PC-3 (cell line): ENCODE measurements at regions not wholly inside any gene's neighbourhood (a gene's known extent, or its start where the extent isn't known, plus 50 kb on each side); places are given as distances from the start of the nearest gene placed in this dataset.

Experiments used
- ATAC-seq: fragments of 200-7000 bp; cut with Tn5 transposase; 2 replicates; pipeline ENCODE4 v1.9.1; 2020; ENCODE audit warnings: mild to moderate bottlenecking, moderate library complexity
- BruUV-seq: library from RNA; stranded (reverse); fragments of 400-500 nt; replicated peaks from 2 replicates; lab custom pipeline; 2021; lab: Mats Ljungman, UMichigan
- CTCF ChIA-PET: fragments of 300-600 bp; sonication (Branson Sonifier 250); formaldehyde crosslinking; loops from one replicate; lab custom pipeline; 2022; ENCODE audit warnings: antibody characterized with exemption; lab: Charles Lee
- POLR2A ChIA-PET: fragments of 300-600 bp; sonication (Branson Sonifier 250); formaldehyde crosslinking; loops from one replicate; lab custom pipeline; 2022; ENCODE audit warnings: antibody characterized with exemption; ENCODE audit not compliant: unreplicated experiment; lab: Charles Lee
- DNase-seq: peaks from one replicate; pipeline ENCODE4 v3.0.0-alpha.2; 2015
- H2AFZ ChIP-seq: fragments of 300-600 bp; sonication (generic); 2 replicates; pipeline ENCODE4 v1.6.0; 2016; ENCODE audit warnings: antibody characterized with exemption, low read length
- H3F3A ChIP-seq: fragments of 300-600 bp; sonication (generic); one replicate; pipeline ENCODE4 v1.6.0; 2017; ENCODE audit warnings: antibody characterized with exemption, low read length, control low read depth, mild to moderate bottlenecking; ENCODE audit not compliant: unreplicated experiment
- H3K27ac ChIP-seq: fragments of 300-600 bp; sonication (generic); 2 replicates; pipeline ENCODE4 v1.5.1; 2016; ENCODE audit warnings: mild to moderate bottlenecking, low read length
- H3K27me3 ChIP-seq: fragments of 300-600 bp; sonication (generic); 2 replicates; pipeline ENCODE4 v1.6.1; 2016; ENCODE audit warnings: low read length, mixed read lengths
- H3K36me3 ChIP-seq: fragments of 300-600 bp; sonication (generic); 2 replicates; pipeline ENCODE4 v1.6.1; 2016; ENCODE audit warnings: low read depth, mixed run types, low read length, mixed read lengths
- H3K4me1 ChIP-seq: fragments of 300-600 bp; sonication (generic); 2 replicates; pipeline ENCODE4 v1.5.1; 2016; ENCODE audit warnings: low read length; ENCODE audit not compliant: insufficient read depth
- H3K4me2 ChIP-seq: fragments of 300-600 bp; sonication (generic); 2 replicates; pipeline ENCODE4 v1.6.0; 2016; ENCODE audit warnings: low read length
- H3K4me3 ChIP-seq: fragments of 300-600 bp; sonication (generic); 2 replicates; pipeline ENCODE4 v1.5.1; 2016; ENCODE audit warnings: mild to moderate bottlenecking, low read length, mixed read lengths
- H3K79me2 ChIP-seq: fragments of 300-600 bp; sonication (generic); 2 replicates; pipeline ENCODE4 v1.6.1; 2017; ENCODE audit warnings: low read length, mixed read lengths
- H3K9ac ChIP-seq: fragments of 300-600 bp; sonication (generic); 2 replicates; pipeline ENCODE4 v1.6.0; 2016; ENCODE audit warnings: mild to moderate bottlenecking, low read length
- H3K9me2 ChIP-seq: fragments of 300-600 bp; sonication (generic); replicated peaks from 2 replicates; pipeline ENCODE4 v1.6.1; 2016; ENCODE audit warnings: mixed run types, low read length, mixed read lengths
- H3K9me3 ChIP-seq: fragments of 300-600 bp; sonication (generic); 2 replicates; pipeline ENCODE4 v1.6.1; 2016; ENCODE audit warnings: low read length, mixed read lengths
- H4K20me1 ChIP-seq: fragments of 300-600 bp; sonication (generic); 2 replicates; pipeline ENCODE4 v1.6.1; 2016; ENCODE audit warnings: low read length, mixed read lengths
- CTCF ChIP-seq: fragments of 300-600 bp; sonication (generic); conservative IDR thresholded peaks from 2 replicates; pipeline ENCODE4 v1.5.1; 2017; ENCODE audit warnings: antibody characterized with exemption, low read depth, mild to moderate bottlenecking, low read length
- EZH2 ChIP-seq: fragments of 300-600 bp; sonication (generic); IDR thresholded peaks from one replicate; pipeline ENCODE4 v1.6.1; 2017; ENCODE audit warnings: antibody characterized with exemption, mild to moderate bottlenecking, low read length; ENCODE audit not compliant: unreplicated experiment
- EZH2phosphoT487 ChIP-seq: fragments of 300-600 bp; sonication (generic); IDR thresholded peaks from 2 replicates; pipeline ENCODE4 v1.6.1; 2018; ENCODE audit warnings: mild to moderate bottlenecking, antibody characterized with exemption, low read length, borderline replicate concordance
- intact Hi-C: fragments of 100-400 bp; cut with micrococcal nuclease; formaldehyde crosslinking; loops from 2 replicates; pipeline ENCODE4 v1.9.0; 2023

DNA sequence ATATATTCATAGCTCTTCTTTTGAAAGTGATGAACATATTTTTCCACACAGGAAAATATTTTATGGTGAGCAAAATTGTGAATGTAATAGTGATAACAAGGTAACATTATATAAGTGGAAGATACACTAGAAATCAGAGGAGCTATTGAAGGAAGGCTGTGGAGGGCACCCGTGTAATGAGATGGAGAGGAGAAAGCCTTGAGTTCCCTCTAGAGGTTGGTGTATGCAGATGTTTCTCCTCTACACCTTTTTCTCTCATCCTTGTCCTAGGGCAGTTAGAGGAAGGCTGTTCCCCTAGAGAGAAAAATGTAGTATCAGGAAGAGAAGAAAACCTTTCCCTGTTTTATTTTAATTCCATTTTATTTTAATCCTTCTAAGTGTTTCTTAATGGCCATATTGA, 54.6 kb upstream of the NRG3 start:
- intact Hi-C loops, result no loop called here
- Histone ChIP-seq H3K27ac (no peak overlapping the region), H3K4me2 (no peak overlapping the region), H3K27me3 (no peaks in the 10 kb centered on the region), H3K9me2 (no peaks in the 10 kb centered on the region), H3K4me3 (no peak overlapping the region), H3K79me2 (no peaks in the 10 kb centered on the region), H3F3A (no peaks in the 10 kb centered on the region), H3K36me3 (no peaks in the 10 kb centered on the region), H4K20me1 (no peaks in the 10 kb centered on the region), H3K4me1 (no peaks in the 10 kb centered on the region), H3K9ac (no peak overlapping the region), H2AFZ (no peak overlapping the region), H3K9me3 (no peaks in the 10 kb centered on the region)
- CTCF ChIA-PET, result no interaction called here
- DNase-seq (no peak), ATAC-seq (no peak)
- POLR2A ChIA-PET, result no interaction called here
- BruUV-seq, result no TSS peak
- no peak for TF ChIP-seq CTCF
- no peak for TF ChIP-seq EZH2
- TF ChIP-seq EZH2phosphoT487, result no peak
